WTC11 (cell line): ENCODE measurements at regions not wholly inside any gene's neighbourhood (a gene's known extent, or its start where the extent isn't known, plus 50 kb on each side); places are given as distances from the start of the nearest gene placed in this dataset.

ENCODE experiments used
- CREB1 ChIP-seq: sonication (generic); formaldehyde crosslinking; IDR thresholded peaks from 2 replicates; pipeline ENCODE4 v1.8.0; 2023; ENCODE audit warnings: mild to moderate bottlenecking, missing genetic modification reagents
- HMGA2 ChIP-seq: fragments of 250-450 bp; sonication (Bioruptor Pico); IDR thresholded peaks from 2 replicates; pipeline ENCODE4 v1.4.0; 2021; ENCODE audit warnings: mild to moderate bottlenecking, moderate library complexity
- SP1 ChIP-seq: sonication (generic); formaldehyde crosslinking; conservative IDR thresholded peaks from 2 replicates; pipeline ENCODE4 v1.8.1; 2022; ENCODE audit warnings: missing genetic modification reagents
- TEAD4 ChIP-seq: sonication (generic); formaldehyde crosslinking; IDR thresholded peaks from 2 replicates; pipeline ENCODE4 v1.8.0; 2022; ENCODE audit warnings: mild to moderate bottlenecking, missing genetic modification reagents
- ZNF219 ChIP-seq: sonication (generic); formaldehyde crosslinking; IDR thresholded peaks from 2 replicates; pipeline ENCODE4 v1.8.0; 2023; ENCODE audit warnings: missing genetic modification reagents, mild to moderate bottlenecking, borderline replicate concordance
- TF ChIP-seq, protein P1 (sequence below): fragments of 200-600 bp; IDR thresholded peaks from 2 replicates; pipeline ENCODE4 v1.8.0; 2022; ENCODE audit warnings: antibody characterized with exemption
- TF ChIP-seq, protein P2 (sequence below): sonication (generic); formaldehyde crosslinking; IDR thresholded peaks from 2 replicates; pipeline ENCODE4 v1.8.1; 2022; ENCODE audit warnings: low read depth, missing genetic modification reagents, borderline replicate concordance
- TF ChIP-seq, protein P3 (sequence below): sonication (generic); formaldehyde crosslinking; IDR thresholded peaks from 2 replicates; pipeline ENCODE4 v1.8.1; 2023; ENCODE audit warnings: mild to moderate bottlenecking, missing genetic modification reagents, moderate library complexity
- TF ChIP-seq, protein P4 (sequence below): sonication (generic); formaldehyde crosslinking; IDR thresholded peaks from 2 replicates; pipeline ENCODE4 v1.8.1; 2022; ENCODE audit warnings: mild to moderate bottlenecking, moderate library complexity, missing genetic modification reagents

DNA sequence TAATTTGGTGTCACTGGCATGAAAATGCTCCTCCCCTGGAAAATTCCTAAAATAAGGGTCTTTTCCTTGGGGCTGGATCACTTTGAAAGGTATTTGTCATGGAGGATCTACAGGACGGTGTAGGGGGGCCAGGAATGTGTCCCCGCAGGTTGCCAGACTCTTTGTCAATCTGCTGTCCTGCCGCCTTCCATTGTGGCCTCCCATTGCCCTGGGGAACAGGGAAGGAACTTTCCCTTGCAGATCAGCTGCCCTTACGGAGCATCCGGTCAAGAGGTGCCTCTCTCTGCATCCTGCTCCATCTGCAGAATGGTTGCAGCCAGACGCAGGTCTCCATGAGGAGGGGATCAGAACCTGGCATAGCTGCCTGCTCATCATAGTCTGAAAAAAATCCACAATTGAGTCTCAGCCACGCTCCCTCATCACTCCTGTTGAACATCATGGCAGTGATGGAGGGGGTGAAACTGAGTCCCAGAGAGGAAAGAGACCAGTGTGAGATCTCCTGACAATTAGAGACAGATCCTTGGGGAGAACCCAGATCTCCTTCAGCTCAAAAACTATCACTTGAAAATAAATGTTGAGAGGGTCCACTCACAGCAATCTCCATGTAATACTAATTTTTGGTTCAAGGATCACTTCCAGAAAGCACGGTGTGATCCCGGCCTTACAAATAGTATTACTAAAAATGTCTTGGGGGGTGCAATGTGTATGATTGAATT, 244.8 kb downstream of the MYCN start:
- TF ChIP-seq, protein P1, sequence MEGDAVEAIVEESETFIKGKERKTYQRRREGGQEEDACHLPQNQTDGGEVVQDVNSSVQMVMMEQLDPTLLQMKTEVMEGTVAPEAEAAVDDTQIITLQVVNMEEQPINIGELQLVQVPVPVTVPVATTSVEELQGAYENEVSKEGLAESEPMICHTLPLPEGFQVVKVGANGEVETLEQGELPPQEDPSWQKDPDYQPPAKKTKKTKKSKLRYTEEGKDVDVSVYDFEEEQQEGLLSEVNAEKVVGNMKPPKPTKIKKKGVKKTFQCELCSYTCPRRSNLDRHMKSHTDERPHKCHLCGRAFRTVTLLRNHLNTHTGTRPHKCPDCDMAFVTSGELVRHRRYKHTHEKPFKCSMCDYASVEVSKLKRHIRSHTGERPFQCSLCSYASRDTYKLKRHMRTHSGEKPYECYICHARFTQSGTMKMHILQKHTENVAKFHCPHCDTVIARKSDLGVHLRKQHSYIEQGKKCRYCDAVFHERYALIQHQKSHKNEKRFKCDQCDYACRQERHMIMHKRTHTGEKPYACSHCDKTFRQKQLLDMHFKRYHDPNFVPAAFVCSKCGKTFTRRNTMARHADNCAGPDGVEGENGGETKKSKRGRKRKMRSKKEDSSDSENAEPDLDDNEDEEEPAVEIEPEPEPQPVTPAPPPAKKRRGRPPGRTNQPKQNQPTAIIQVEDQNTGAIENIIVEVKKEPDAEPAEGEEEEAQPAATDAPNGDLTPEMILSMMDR: no peak
- TF ChIP-seq TEAD4 (CRISPR knock-in tag): no peak
- TF ChIP-seq, protein P2, sequence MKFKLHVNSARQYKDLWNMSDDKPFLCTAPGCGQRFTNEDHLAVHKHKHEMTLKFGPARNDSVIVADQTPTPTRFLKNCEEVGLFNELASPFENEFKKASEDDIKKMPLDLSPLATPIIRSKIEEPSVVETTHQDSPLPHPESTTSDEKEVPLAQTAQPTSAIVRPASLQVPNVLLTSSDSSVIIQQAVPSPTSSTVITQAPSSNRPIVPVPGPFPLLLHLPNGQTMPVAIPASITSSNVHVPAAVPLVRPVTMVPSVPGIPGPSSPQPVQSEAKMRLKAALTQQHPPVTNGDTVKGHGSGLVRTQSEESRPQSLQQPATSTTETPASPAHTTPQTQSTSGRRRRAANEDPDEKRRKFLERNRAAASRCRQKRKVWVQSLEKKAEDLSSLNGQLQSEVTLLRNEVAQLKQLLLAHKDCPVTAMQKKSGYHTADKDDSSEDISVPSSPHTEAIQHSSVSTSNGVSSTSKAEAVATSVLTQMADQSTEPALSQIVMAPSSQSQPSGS (CRISPR knock-in tag): no peak
- no peak for TF ChIP-seq HMGA2 (CRISPR knock-in tag)
- TF ChIP-seq, protein P3, sequence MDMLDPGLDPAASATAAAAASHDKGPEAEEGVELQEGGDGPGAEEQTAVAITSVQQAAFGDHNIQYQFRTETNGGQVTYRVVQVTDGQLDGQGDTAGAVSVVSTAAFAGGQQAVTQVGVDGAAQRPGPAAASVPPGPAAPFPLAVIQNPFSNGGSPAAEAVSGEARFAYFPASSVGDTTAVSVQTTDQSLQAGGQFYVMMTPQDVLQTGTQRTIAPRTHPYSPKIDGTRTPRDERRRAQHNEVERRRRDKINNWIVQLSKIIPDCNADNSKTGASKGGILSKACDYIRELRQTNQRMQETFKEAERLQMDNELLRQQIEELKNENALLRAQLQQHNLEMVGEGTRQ: no peak
- TF ChIP-seq, protein P4, sequence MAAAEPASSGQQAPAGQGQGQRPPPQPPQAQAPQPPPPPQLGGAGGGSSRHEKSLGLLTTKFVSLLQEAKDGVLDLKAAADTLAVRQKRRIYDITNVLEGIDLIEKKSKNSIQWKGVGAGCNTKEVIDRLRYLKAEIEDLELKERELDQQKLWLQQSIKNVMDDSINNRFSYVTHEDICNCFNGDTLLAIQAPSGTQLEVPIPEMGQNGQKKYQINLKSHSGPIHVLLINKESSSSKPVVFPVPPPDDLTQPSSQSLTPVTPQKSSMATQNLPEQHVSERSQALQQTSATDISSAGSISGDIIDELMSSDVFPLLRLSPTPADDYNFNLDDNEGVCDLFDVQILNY (CRISPR knock-in tag): no peak
- TF ChIP-seq ZNF219 (CRISPR knock-in tag): no peak
- TF ChIP-seq SP1: no peak
- TF ChIP-seq CREB1 (CRISPR knock-in tag): no peak
